MCF 10A (cell line): ENCODE measurements at regions not wholly inside any gene's neighbourhood (a gene's known extent, or its start where the extent isn't known, plus 50 kb on each side); places are given as distances from the start of the nearest gene placed in this dataset.

ENCODE experiments used
- BruUV-seq: library from RNA; stranded (reverse); fragments of 400-500 nt; replicated peaks from 2 replicates; lab custom pipeline; 2021; lab: Mats Ljungman, UMichigan
- CTCF ChIA-PET: fragments of 300-600 bp; sonication (Branson Sonifier 250); formaldehyde crosslinking; extraction: SDS; loops from one replicate; lab custom pipeline; 2021; ENCODE audit warnings: antibody characterized with exemption, inconsistent platforms; lab: Yijun Ruan, JAX
- POLR2A ChIA-PET: fragments of 300-600, 350-650 bp; sonication (Branson Sonifier 250); formaldehyde crosslinking; extraction: SDS; loops from one replicate; lab custom pipeline; 2020; ENCODE audit warnings: antibody characterized with exemption, inconsistent platforms; lab: Yijun Ruan, JAX
- DNase-seq: peaks from one replicate; pipeline ENCODE4 v3.0.0-alpha.2; 2018; ENCODE audit not compliant: unreplicated experiment
- H3K27ac Mint-ChIP-seq: one replicate; pipeline ENCODE4 v1.8.0; 2022; ENCODE audit warnings: mild to moderate bottlenecking, low read depth, mixed read lengths; ENCODE audit not compliant: unreplicated experiment
- H3K27me3 Mint-ChIP-seq: one replicate; pipeline ENCODE4 v1.8.0; 2022; ENCODE audit warnings: mixed read lengths; ENCODE audit not compliant: insufficient read depth, unreplicated experiment
- H3K36me3 Mint-ChIP-seq: one replicate; pipeline ENCODE4 v1.8.0; 2022; ENCODE audit warnings: mild to moderate bottlenecking, moderate library complexity, mixed read lengths; ENCODE audit not compliant: insufficient read depth, unreplicated experiment
- H3K4me1 Mint-ChIP-seq: one replicate; pipeline ENCODE4 v1.8.0; 2022; ENCODE audit warnings: mixed read lengths; ENCODE audit not compliant: insufficient read depth, unreplicated experiment
- H3K4me3 Mint-ChIP-seq: one replicate; pipeline ENCODE4 v1.8.0; 2022; ENCODE audit warnings: mild to moderate bottlenecking, moderate library complexity, mixed read lengths; ENCODE audit not compliant: unreplicated experiment
- H3K9me3 Mint-ChIP-seq: one replicate; pipeline ENCODE4 v1.8.0; 2022; ENCODE audit warnings: mixed read lengths; ENCODE audit not compliant: unreplicated experiment
- intact Hi-C: fragments of 100-400 bp; cut with micrococcal nuclease; formaldehyde crosslinking; loops from 2 replicates; pipeline ENCODE4 v1.14.1; 2022
- TF ChIP-seq, protein P1 (sequence below): fragments of 200-600 bp; IDR thresholded peaks from one replicate; pipeline ENCODE4 v1.8.0; 2022; ENCODE audit warnings: antibody characterized with exemption, mild to moderate bottlenecking; ENCODE audit not compliant: unreplicated experiment

DNA sequence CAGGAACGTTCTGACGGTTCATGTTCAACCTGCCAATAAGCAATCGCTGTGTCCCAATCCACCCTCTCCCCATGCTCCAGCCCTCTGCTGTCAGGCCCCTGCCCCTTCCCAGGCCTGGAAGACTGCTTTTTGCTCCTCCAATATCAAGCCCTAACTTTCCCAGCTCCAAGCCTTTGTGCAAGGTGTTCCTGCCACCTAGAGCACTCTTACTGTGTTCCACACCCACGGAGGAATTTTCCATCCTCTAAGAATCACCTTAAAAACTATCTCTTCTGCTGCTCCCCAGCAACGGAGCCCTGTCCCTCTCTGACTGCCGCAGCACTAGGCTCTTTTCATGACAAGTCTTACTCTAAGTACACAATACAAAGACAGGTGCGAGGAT, 657.9 kb downstream of the AJAP1 start:
- Mint-ChIP-seq H3K9me3 (peaks cover 7% of the 10 kb centered on the region), H3K27me3 (peaks cover 54% of the 10 kb centered on the region), H3K4me3 (no peak overlapping the region), H3K36me3 (no peaks in the 10 kb centered on the region), H3K27ac (no peak overlapping the region), H3K4me1 (no peaks in the 10 kb centered on the region)
- ChIA-PET CTCF (no interaction called here), POLR2A (no interaction called here)
- DNase-seq = no peak
- TF ChIP-seq, protein P1, sequence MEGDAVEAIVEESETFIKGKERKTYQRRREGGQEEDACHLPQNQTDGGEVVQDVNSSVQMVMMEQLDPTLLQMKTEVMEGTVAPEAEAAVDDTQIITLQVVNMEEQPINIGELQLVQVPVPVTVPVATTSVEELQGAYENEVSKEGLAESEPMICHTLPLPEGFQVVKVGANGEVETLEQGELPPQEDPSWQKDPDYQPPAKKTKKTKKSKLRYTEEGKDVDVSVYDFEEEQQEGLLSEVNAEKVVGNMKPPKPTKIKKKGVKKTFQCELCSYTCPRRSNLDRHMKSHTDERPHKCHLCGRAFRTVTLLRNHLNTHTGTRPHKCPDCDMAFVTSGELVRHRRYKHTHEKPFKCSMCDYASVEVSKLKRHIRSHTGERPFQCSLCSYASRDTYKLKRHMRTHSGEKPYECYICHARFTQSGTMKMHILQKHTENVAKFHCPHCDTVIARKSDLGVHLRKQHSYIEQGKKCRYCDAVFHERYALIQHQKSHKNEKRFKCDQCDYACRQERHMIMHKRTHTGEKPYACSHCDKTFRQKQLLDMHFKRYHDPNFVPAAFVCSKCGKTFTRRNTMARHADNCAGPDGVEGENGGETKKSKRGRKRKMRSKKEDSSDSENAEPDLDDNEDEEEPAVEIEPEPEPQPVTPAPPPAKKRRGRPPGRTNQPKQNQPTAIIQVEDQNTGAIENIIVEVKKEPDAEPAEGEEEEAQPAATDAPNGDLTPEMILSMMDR = no peak
- intact Hi-C loops = no loop called here
- BruUV-seq = no TSS peak

DNA sequence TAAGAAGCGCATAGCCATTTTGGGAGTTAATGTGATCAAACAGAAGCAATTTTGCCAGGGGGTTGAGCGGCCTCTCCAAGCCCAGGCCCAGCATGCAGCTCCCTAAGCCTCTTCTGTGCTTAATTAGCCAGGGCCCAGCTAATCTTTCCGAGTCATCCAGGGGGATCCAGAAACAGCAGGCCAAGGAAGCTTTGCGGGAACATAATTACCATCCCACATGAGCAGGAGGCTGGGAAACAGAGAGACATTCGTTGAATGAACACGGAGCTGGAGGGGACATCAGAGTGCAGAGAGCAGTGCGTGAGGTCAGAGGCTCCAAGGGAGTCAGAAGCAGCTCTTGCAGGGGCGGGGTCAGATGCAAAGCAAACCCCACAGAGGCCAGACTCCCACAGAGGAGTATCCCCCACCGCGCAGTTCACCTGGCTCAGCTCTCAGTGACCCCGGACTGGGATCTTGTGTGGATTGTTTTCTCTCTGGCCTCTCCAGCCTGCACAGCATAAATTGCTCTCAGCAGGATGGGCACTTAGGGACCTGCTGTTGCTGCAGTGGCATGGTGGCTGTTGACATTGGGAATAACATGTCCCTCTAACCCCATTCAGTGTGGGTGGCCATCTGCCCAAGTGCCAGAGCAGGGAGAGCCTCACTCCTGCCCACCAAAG, 657.4 kb downstream of the AJAP1 start:
- no peak overlapping the region for H3K4me3 Mint-ChIP-seq
- no TSS peak for BruUV-seq
- DNase-seq = no peak
- no peaks in the 10 kb centered on the region for H3K4me1 Mint-ChIP-seq
- peaks cover 54% of the 10 kb centered on the region for H3K27me3 Mint-ChIP-seq
- intact Hi-C loops = no loop called here
- ChIA-PET CTCF (no interaction called here), POLR2A (no interaction called here)
- no peak overlapping the region for H3K27ac Mint-ChIP-seq
- TF ChIP-seq, protein P1 = no peak
- H3K9me3 Mint-ChIP-seq = peaks cover 7% of the 10 kb centered on the region
- H3K36me3 Mint-ChIP-seq = no peaks in the 10 kb centered on the region

DNA sequence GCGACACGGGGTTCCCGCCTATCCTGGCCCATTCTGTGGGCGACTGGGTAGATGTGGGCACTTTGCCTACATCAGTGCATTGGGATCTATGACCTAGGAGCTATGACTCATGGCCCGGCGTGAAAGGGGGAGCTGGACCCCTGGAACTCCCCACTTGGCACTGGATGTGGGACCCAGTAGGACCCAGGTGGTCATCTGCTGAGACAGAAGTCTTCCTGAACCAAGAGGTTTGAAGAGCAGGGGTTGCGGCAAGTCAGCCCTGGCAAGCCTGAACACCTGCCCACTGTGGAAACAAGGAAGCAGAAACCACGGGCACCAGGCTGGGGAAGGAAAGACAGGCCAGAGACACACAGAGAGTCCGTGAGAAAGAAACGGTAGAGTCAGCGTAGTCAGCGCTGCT, 656.7 kb downstream of the AJAP1 start:
- intact Hi-C loops = no loop called here
- DNase-seq = no peak
- CTCF ChIA-PET = no interaction called here
- H3K4me1 Mint-ChIP-seq = no peaks in the 10 kb centered on the region
- H3K36me3 Mint-ChIP-seq = no peaks in the 10 kb centered on the region
- POLR2A ChIA-PET = no interaction called here
- H3K27ac Mint-ChIP-seq = no peak overlapping the region
- H3K27me3 Mint-ChIP-seq = peaks cover 54% of the 10 kb centered on the region
- no peak overlapping the region for H3K4me3 Mint-ChIP-seq
- BruUV-seq = no TSS peak
- TF ChIP-seq, protein P1 = no peak
- H3K9me3 Mint-ChIP-seq = peaks cover 7% of the 10 kb centered on the region

DNA sequence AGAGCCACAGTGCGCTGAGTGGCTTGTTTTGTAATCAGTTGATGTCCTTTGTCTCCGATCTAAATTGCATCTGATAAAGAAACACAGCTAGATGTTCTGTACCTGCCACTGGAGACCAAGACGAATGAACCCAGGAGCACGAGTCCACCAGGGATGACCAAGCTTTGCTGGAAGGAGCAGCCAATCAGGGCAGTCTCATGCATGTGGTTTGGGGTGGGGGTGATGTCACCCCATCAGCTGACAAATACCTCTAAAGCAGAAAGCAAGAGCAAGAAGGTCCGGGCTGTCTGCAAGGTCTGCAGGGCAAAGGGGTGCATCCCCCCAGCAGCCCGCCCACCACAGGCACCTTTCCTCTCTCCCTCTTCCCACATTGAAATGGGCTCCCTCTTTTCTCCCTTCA, 653.8 kb downstream of the AJAP1 start:
- Mint-ChIP-seq H3K27ac (no peak overlapping the region), H3K4me1 (no peaks in the 10 kb centered on the region), H3K36me3 (no peaks in the 10 kb centered on the region), H3K4me3 (no peak overlapping the region), H3K27me3 (peaks cover 38% of the 10 kb centered on the region), H3K9me3 (no peaks in the 10 kb centered on the region)
- ChIA-PET CTCF (interaction anchor here (0.5 to 0.7 kb wide), 2 partner anchors 27 to 257 kb away, joined by 3 to 4 read pairs; no protein-coding TSS in a partner anchor), POLR2A (interaction anchor here (0.6 kb wide), 1 partner anchor 46 kb away, joined by 3 read pairs; no protein-coding TSS in a partner anchor)
- TF ChIP-seq, protein P1 = no peak
- no TSS peak for BruUV-seq
- DNase-seq = no peak
- intact Hi-C loops = no loop called here
